Skin of body (tissue), 1 donor: ENCODE measurements at regions not wholly inside any gene's neighbourhood (a gene's known extent, or its start where the extent isn't known, plus 50 kb on each side); places are given as distances from the start of the nearest gene placed in this dataset.

ENCODE experiments used
- DNase-seq: peaks from one replicate; lab custom pipeline; 2025; lab: John Stamatoyannopoulos, UW

GRCh38 chr6:167437888-167438484, 113.1 kb downstream of the TTLL2 start:
- DNase-seq, result no peak

DNA sequence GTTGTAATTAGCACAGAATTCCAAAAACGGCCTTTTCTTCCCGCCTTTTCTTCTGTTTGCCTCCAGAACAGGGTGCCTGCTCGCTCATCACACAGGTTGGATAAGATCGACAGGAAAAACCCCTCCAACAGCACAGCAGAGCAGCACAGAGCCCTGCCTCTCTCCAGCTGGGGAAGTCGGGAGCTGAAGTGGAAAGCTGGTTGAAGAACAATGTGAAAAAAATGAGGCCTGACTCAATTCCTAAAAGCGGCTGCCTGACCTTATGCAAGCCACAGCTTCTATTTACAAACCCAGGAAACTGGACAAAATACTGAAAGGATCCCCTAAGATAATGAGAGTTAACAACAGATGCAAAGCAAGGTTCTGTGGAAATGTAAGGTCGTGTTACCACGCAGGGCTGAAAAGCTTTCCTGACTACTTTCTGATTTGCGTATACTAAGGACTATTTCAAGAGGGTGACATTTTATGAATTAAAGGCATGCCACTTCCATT, 116.9 kb downstream of the TTLL2 start:
- DNase-seq, result no peak

GRCh38 chr6:167442245-167442644, 117.4 kb downstream of the TTLL2 start:
- no peak for DNase-seq

DNA sequence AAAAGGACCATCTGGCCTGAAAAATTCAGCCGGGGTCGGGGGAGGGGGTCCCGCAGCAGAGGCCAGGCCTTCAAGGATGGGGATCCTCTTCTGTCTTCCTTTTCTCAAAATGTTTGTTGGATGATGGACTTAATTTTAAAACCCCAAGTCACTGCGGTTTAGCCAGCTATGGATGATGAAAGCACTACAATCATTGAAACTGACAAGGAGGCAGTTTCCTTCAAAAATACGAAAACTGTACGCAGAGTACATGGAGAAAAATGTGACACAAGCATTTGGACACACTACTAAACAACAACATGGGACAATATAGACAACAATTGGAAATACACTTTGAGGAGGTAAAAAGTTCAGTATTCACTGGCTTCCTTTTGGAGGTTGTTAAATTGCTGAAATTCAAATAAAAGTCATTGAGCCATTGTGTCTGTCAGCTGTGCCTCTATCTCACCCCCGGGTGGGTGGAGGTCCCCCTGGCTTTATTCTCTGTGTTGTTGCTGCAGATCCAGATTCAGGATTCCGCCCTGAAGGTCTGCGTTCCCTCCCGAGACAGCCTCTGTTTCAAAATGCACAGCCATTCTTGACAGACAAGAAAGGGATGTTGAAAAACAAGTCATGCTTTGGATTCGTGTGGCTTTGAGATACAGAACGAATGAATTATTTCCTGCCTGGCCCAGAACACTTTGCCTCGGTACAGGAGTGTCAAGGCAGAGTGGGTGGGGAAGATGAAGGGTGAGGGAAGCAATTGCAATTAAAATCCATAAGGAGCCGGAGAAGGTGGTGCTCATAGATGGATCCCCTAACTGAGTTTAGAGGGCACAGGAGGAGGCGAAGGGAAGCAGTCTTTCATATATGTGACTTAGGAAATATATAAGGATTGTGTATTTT, 118.2 kb downstream of the TTLL2 start:
- no peak for DNase-seq

DNA sequence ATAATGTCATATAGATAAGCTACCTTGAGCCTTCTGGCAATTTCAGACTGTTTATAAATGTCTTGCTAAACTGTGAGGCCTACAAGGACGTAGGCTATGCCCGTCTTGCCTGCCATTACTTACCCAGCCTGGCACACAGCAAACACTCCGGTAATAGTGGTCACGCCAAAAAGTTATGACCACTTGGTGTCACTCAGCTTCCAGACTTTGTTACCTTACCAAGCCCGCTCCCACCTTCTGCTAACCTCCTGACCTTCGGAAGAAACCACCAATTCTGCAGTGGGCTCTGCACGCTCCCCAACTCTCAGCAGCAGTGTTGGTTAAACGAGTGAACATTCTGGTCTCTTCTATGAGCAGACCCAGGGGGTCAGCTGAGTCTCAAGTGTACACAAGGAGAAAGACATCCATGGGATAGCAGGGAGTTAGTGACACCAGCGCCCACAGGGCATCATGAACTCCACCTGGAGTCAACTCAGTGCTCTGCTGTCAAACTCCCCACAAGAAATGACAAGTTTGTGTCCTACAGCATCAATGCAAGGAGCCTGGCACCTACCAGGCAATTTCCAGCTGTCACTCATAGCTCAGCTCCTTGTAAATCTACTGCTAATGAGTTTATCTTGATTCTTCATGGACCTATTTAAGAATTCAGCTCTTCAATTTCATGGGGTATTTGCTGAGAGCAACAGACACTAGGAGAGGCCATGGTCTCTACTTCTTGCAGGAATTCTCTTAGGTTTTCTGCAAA, 119.9 kb downstream of the TTLL2 start:
- DNase-seq, result no peak

GRCh38 chr6:167445568-167445967, 120.7 kb downstream of the TTLL2 start:
- DNase-seq, result no peak

DNA sequence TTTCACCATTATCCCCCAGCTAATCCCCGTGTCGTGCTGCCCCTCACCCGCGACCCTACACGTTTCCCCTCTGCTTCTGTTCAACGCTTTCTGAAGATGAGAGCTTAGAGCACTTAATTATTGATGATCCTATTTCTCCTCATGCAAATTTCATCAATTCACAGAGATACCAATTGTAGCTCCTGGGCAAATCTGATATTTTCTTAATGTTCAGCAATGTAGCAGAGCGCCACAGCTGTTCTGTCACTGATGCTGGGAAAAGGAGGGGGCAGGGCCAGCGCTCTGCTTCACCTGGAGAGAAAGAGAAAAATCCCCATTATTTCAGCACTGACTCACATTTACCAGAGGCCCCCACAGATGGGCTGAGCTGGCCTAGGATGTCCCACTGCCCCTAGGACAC, 121.2 kb downstream of the TTLL2 start:
- no peak for DNase-seq

GRCh38 chr6:167446971-167447370, 122.1 kb downstream of the TTLL2 start:
- DNase-seq, result no peak

DNA sequence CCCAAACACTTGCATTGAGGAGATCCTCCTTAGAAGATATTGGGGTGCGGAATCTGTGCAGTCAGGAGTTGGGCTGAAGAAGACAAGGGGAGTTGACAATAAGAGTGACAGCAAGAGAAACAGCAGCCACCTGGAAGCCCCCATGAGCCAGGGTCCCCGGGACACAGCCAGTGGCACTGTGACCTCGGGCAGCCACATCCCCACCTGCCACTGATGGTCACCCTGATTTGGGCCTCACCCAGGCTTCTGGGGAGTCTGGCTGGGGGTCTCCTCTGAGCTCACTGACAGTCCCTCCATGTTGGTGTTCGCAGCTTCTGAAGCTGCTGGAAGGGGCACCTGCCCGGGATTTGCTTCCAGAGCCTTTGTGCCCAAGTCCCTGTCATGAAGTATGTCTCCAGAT, 123.5 kb downstream of the TTLL2 start:
- DNase-seq, result no peak

DNA sequence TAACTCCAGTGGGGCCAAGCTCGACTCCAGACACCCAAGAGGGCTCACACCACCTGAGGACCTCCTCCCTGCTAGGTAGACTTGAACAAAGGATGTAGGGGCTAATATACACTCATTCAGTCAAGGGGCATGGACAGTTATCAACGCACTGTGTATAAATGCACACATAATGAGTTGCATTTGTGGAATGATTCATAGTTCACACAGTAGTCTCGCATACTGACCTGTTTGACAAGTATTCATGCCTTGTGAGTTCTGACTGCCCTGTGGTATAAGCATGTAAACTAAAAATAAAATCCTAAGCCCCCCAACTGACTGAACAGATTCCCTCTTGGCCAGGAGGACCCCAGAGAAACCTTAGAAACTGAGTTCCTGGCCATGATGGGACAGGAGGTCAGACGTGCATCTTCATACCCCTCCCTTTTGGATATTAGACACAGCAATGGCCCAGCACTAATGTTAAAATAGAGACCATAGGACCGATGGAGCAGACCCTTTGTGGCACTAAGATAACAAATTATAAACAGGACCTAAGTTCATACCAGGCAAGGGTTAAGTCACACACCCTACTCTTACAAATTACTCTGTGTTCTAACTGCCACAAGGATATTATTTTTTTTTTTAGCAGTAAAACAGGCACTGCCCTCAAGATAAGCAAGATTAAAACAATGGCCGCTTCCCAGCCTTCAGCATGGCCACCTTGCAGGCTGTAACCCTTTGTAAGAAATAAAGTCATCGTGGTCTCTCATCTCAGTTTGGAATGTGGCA, 124.4 kb downstream of the TTLL2 start:
- no peak for DNase-seq

- no peak for DNase-seq
Observed at GRCh38 chr6:167450626-167451025, 125.7 kb downstream of the TTLL2 start.

GRCh38 chr6:167452338-167453081, 127.6 kb downstream of the TTLL2 start:
- no peak for DNase-seq

GRCh38 chr6:167453082-167453446, 128.2 kb downstream of the TTLL2 start:
- DNase-seq, result no peak

DNA sequence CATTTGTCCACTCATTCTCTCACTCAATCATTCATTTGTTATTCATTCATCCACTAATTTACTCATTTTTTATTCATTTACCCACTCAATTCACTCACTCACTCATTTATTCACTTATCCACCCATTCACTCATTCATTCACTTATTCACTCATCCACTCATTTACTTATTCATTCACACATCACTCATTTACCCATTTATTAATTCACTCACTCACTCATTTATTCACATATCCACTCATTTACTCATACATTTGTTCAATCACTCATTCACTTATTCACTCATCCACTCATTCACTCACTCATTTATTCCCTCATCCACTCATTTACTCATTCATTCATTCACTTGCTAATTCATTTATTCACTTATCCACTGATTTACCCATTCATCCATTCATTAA, 129.1 kb downstream of the TTLL2 start:
- DNase-seq, result no peak

DNA sequence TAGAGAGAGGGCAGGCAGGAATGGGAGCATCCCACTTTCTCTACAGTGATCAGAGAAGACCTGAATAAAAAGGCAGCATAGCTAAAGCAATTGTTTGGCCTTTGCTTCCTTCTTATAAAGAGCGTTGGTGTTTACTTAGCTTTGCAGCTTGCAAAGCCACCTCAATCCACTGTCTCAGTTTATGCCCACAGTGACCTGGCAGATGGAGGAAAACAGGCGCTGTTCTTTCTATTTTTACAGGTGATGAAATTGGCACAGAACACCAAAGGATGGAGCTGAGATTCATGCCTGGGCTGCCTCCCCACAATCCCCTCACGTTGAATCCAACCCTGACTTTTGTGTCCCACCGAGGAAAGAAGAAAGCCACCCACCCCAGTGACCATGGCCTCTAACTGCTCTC, 130.5 kb downstream of the TTLL2 start:
- DNase-seq, result no peak

DNA sequence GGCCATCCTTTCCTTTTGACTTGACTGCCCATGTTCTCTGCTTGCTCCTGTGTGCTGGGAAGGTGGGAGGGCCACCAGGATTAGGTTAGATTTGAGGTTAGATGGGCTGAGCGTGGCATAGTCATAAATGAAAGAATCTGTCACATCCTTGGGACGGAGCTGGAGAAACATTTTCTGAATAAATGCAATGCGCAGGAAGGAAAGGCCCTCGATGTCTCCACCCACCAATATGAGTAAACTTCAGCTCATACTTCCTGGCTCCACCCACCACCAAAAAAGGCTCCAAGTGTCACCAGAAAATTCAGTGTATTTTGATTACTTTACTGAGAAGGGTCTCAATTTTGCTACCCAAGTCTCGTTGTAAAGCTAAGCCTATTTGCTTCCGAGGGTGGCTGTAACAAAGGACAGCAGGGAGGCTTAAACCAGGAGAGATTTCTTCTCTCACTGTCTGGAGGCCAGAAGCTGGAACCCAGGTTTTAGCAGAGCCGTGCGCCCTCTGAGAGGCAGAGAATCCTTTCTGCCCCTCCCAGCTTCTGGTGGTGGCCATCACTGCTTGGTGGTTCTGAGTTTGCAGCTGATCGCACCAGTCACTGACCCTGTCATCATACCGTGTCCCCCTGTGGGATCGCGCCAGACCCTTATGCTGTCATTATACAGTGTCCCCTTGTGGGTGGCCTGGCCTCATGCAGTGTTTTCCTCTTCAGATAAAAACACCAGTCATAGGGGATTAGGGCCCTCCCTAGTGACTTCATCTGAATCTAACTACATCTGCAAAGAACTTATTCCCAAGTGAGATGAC, 137.8 kb downstream of the TTLL2 start:
- DNase-seq, result no peak

GRCh38 chr6:167464177-167464576, 139.3 kb downstream of the TTLL2 start:
- no peak for DNase-seq

GRCh38 chr6:167465482-167465881, 140.6 kb downstream of the TTLL2 start:
- DNase-seq, result no peak

- no peak for DNase-seq
Observed at GRCh38 chr6:167467282-167467681, 142.4 kb downstream of the TTLL2 start.
